ENCODE measurements at regions not wholly inside any gene's neighbourhood (a gene's known extent, or its start where the extent isn't known, plus 50 kb on each side); places are given as distances from the start of the nearest gene placed in this dataset.

GRCh38 chr9:73665253-73665652, 513.6 kb downstream of the ANXA1 start:
- intact Hi-C loops (cut with DNase I): no loop called here
- DNase-seq (ENCODE audit: extremely low spot score): no peak
- TF ChIP-seq POLR2A (IDR thresholded peaks at IDR 0.05; ENCODE audit: low read depth) (no peak), EP300 (IDR thresholded peaks at IDR 0.05) (no peak), CTCF (IDR thresholded peaks at IDR 0.05) (no peak), POLR2AphosphoS5 (IDR thresholded peaks at IDR 0.05) (no peak)
- Histone ChIP-seq H3K27me3 (no peaks in the 10 kb centered on the region), H3K4me3 (no peak overlapping the region), H3K4me1 (no peaks in the 10 kb centered on the region), H3K36me3 (no peaks in the 10 kb centered on the region), H3K27ac (replicated peaks in 1 of 4) (no peak overlapping the region), H3K9me3 (no peaks in the 10 kb centered on the region)
- 69% methylated on average over 1 of the region's 1 CpG for WGBS

GRCh38 chr9:73667749-73668148, 516.1 kb downstream of the ANXA1 start:
- Histone ChIP-seq H3K9me3 (no peaks in the 10 kb centered on the region), H3K27ac (replicated peaks in 1 of 4) (no peak overlapping the region), H3K4me1 (no peaks in the 10 kb centered on the region), H3K36me3 (no peaks in the 10 kb centered on the region), H3K4me3 (no peak overlapping the region), H3K27me3 (no peaks in the 10 kb centered on the region)
- TF ChIP-seq CTCF (IDR thresholded peaks at IDR 0.05): no peak
- TF ChIP-seq POLR2A (IDR thresholded peaks at IDR 0.05; ENCODE audit: low read depth): no peak
- TF ChIP-seq POLR2AphosphoS5 (IDR thresholded peaks at IDR 0.05): no peak
- intact Hi-C loops (cut with DNase I): no loop called here
- DNase-seq (ENCODE audit: extremely low spot score): no peak
- WGBS: 50% methylated on average over 1 of the region's 1 CpG

- Histone ChIP-seq H3K4me3 (no peak overlapping the region), H3K9me3 (peaks cover 0 to 10% (median 0%) of the 10 kb centered on the region in 4 donors), H3K36me3 (no peaks in the 10 kb centered on the region), H3K27ac (replicated peaks in 1 of 4) (no peak overlapping the region), H3K27me3 (no peaks in the 10 kb centered on the region), H3K4me1 (no peaks in the 10 kb centered on the region)
- TF ChIP-seq POLR2A (IDR thresholded peaks at IDR 0.05; ENCODE audit: low read depth): no peak
- WGBS: 44% methylated on average over 6 of the region's 6 CpGs
- intact Hi-C loops (cut with DNase I): no loop called here
- no peak for DNase-seq (ENCODE audit: extremely low spot score)
Observed at GRCh38 chr9:73680831-73681230, 529.2 kb downstream of the ANXA1 start.

DNA sequence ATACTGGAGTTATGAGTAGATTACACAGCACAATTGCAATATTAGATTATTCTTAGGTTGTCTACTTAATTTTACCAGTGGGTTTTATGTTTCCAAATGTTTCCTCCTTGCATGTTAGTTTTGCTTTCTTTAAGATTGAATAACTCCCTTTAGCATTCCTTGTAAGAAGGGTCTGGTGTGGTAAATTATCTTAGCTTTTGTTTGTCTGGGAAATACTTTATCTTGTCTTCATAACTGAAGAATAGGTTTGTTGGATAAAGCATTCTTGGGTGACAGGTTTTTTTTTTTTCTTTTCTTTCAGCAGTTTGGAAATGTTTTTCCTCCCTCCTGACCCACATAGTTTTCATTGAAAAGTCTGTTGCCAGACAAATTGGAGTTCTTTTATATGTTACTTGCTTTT, 531.1 kb downstream of the ANXA1 start:
- Histone ChIP-seq H3K27me3 (no peaks in the 10 kb centered on the region), H3K27ac (replicated peaks in 1 of 4) (no peak overlapping the region), H3K36me3 (no peaks in the 10 kb centered on the region), H3K4me1 (no peaks in the 10 kb centered on the region), H3K9me3 (peaks cover 0 to 10% (median 0%) of the 10 kb centered on the region in 4 donors), H3K4me3 (no peak overlapping the region)
- no peak for DNase-seq (ENCODE audit: extremely low spot score)
- TF ChIP-seq CTCF (IDR thresholded peaks at IDR 0.05) (no peak), EP300 (IDR thresholded peaks at IDR 0.05) (no peak), POLR2A (IDR thresholded peaks at IDR 0.05; ENCODE audit: low read depth) (no peak), POLR2AphosphoS5 (IDR thresholded peaks at IDR 0.05) (no peak)
- intact Hi-C loops (cut with DNase I): no loop called here

DNA sequence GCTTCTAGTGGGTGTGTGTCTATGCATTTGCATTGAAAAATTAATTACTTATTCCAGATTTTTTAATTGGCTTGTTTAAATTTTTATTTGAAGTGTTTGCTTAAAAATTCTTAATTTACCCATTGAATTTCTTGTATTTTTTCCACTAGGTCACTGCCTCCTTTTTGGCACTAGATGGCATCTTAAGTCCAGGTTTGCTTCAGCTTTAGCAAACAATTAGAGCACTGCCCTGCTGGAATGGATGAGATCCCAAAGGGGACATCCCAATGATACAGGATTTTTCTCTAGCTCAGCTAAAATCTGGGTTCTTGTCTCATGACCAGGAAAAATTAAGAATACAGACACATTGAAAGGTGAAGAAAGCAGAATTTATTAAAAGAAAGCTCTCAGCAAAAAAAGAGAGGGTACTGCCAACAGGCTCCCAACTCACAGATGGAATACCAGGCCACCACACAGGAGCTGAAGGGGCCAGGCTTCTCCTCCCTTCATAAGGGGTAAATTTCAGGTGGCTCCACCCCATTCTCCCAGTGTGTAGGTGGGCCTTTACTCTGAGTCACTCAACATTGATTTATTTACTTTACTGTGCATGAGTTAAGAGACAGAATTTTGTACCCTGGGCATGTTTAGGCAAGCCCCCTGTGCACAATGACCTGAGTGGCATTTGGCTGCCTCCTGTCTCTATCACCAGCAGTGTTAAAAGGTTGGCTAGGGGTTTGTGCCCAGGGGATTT, 532.4 kb downstream of the ANXA1 start:
- no peak overlapping the region for H3K27ac ChIP-seq (replicated peaks in 1 of 4)
- H3K27me3 ChIP-seq: no peaks in the 10 kb centered on the region
- H3K36me3 ChIP-seq: no peaks in the 10 kb centered on the region

More for the DNA sequence above, 532.4 kb downstream of the ANXA1 start:
- H3K9me3 ChIP-seq: peaks cover 0 to 10% (median 0%) of the 10 kb centered on the region in 4 donors
- no peak for DNase-seq (ENCODE audit: extremely low spot score)
- intact Hi-C loops (cut with DNase I): no loop called here
- no peaks in the 10 kb centered on the region for H3K4me1 ChIP-seq
- TF ChIP-seq EP300 (IDR thresholded peaks at IDR 0.05): no peak
- no peak for TF ChIP-seq POLR2AphosphoS5 (IDR thresholded peaks at IDR 0.05)
- TF ChIP-seq POLR2A (IDR thresholded peaks at IDR 0.05; ENCODE audit: low read depth): no peak
- TF ChIP-seq CTCF (IDR thresholded peaks at IDR 0.05): no peak
- no peak overlapping the region for H3K4me3 ChIP-seq

Measured in esophagus muscularis mucosa (tissue), 4 donors.